ENCODE measurements at regions not wholly inside any gene's neighbourhood (a gene's known extent, or its start where the extent isn't known, plus 50 kb on each side); places are given as distances from the start of the nearest gene placed in this dataset.

DNA sequence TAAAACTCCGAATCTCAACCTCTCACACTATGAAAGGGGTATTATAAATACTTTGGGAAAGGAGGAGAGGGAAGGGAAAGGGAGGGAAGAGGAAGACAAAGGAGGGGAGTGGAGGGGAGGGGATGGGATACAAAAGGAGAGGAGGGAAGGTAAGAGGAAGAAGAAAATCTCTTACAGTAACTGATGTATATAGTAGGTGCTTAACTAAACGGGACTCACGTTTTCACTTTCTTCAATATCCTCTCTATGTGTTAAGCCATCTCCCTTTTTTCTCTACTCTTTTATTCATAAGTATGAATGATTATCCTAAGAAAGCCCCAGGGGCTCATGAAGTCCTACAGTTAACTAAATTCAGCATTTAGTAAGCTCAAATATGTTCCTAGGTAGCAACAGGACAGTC lies 729.6 kb upstream of the NR2F2 start:
- intact Hi-C loops (cut with DNase I) = no loop called here
- ATAC-seq (no peak), DNase-seq (no peak)

GRCh38 chr15:95601525-95601924 lies 729.0 kb upstream of the NR2F2 start:
- intact Hi-C loops (cut with DNase I) = no loop called here
- DNase-seq = no peak
- ATAC-seq = no peak

GRCh38 chr15:95603802-95604201 lies 726.7 kb upstream of the NR2F2 start:
- intact Hi-C loops (cut with DNase I) = no loop called here
- DNase-seq (no peak), ATAC-seq (no peak)

DNA sequence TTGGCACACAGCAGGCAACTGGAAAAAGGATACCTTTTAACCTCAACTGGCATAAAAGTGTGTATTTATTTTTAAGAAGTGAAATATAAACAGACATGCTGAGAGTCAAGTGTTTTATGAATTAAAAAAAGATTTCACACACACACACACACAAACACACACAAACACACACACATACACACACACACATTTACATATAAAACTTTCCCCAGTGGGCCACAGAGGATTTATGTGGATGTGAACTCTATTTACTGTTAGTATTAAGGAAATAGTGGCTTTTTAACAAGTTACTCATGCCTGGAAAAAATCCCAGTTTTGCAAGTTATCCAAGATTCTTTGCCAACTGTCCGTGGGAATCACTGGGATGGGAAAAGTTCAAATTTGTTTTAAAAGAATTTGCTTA lies 725.9 kb upstream of the NR2F2 start:
- intact Hi-C loops (cut with DNase I) = no loop called here
- peak; percentile 63 to 70 for ATAC-seq
- no peak for DNase-seq

DNA sequence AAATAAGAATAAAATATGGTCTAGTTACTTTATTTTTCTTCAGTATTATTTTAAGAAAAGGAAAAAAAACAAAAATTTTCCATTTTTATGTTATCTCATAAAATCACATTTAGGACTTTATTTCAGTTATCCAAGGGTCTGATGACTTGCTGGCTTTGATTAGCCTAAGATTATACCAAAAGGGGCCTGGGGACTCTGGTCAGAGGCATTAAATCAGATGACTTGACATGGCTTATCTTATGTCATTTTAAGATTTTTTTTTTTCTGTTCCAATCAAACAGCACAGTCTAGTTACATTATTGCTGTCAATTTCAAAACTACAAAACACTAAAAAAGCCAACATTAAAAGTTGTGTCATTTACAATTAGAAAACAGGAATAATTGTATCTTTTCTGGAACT lies 725.4 kb upstream of the NR2F2 start:
- ATAC-seq (no peak), DNase-seq (no peak)
- intact Hi-C loops (cut with DNase I) = no loop called here

DNA sequence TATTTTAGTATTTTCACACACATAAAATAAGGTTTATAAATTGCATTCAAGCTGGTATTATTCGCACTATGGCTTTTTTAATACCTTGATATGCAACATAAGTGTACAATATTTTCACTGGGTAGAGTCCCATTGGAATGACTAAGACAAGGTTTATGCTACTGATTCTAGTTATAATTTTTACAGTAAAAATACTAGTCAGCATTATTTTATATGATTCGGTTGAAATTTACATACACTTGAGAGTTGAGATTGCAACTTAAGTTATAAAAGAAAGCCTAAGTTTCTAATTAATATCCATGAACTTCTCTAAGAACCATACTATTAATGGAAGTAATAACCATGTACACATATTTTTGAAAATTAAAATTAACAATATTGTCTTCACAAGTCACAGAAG lies 723.9 kb upstream of the NR2F2 start:
- intact Hi-C loops (cut with DNase I) = no loop called here
- ATAC-seq (no peak), DNase-seq (no peak)

DNA sequence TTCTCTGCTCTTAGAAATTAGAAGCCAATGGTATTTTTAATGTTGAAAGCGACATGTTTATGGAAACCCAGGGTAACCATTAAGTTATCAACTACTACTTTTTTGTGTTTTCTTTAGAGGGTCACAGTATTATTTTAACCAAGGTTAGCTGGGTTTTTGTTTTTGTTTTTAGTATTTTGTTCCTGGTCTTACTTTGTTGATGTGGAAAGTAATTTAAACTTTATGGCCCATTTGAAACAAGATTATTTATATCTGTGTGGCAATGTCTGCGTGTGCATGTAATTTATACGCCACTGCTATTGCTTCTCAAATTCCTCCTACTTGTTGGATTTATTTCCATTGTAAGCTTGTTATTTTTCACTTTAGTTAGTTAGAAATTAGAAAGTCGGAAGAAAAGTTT lies 722.1 kb upstream of the NR2F2 start:
- ATAC-seq (no peak), DNase-seq (no peak)
- intact Hi-C loops (cut with DNase I) = no loop called here

DNA sequence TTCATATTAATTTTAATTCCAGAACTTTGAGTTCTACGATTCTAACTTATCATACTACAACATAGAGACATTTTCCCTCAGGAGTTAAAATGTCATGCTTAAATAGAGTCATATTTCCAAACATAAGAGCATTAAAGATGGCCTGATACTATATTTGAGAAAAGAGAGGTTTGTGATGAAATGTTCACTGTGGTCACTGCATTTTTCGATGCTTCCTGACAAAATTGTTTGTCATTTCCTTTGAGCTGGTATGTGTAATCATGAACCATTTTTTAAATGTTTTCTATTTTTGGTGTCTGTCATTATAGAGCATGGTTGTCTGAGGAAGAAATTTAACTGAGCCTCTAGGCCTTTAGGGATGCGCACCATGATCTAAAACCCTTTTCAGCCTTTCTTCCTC lies 721.4 kb upstream of the NR2F2 start:
- intact Hi-C loops (cut with DNase I) = no loop called here
- DNase-seq = no peak
- ATAC-seq = no peak

GRCh38 chr15:95610945-95611344 lies 719.6 kb upstream of the NR2F2 start:
- no peak for ATAC-seq
- intact Hi-C loops (cut with DNase I) = no loop called here
- DNase-seq = no peak

DNA sequence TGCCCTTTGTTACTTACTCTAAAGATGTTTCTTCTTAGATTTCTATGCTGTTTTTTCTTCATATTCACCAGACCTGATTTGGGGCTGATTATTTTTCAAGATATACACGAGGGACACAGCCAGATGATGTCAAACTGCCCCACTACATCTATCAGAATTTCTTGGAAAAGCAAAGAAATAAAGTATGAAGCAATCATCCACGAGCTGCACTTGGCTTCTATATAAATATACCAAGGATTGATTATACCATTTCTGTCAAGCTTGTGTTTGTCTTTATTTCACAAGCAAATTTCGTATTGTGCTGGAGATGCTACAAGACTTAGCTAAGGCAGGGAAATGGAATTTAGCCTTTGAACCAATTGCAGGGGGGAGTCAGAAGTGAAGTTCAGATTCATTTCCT lies 715.1 kb upstream of the NR2F2 start:
- intact Hi-C loops (cut with DNase I) = no loop called here
- ATAC-seq (no peak), DNase-seq (no peak)

- intact Hi-C loops (cut with DNase I) = no loop called here
- no peak for DNase-seq
- ATAC-seq = no peak
Measured at GRCh38 chr15:95616306-95616705, 714.2 kb upstream of the NR2F2 start.

- intact Hi-C loops (cut with DNase I) = no loop called here
- DNase-seq (no peak), ATAC-seq (peak; percentile 55 to 59)
Measured at GRCh38 chr15:95620934-95621579, 709.4 kb upstream of the NR2F2 start.

- no peak for DNase-seq
- intact Hi-C loops (cut with DNase I) = no loop called here
- no peak for ATAC-seq
Measured at GRCh38 chr15:95622843-95623242, 707.7 kb upstream of the NR2F2 start.

DNA sequence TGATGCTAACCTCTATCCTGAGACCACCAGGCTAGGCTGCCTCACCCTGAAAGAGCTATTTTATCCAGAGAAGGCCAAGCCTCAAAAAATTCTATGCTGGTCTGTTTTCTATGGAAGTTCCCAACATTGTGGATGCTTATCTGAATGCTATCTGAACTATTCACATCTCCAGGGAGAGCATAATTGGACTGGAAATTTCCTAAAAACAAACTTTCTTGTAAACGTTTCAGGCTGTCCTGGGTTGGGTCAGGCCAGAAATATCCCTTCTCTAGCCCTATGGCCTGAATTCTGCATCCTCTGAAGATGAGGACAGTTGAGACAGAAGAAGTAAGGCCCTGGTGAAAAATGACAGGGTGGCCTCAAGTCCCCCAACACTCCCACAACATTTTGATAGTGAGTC lies 706.4 kb upstream of the NR2F2 start:
- ATAC-seq = peak in 1 of 2 donors; percentile 37
- DNase-seq = no peak
- intact Hi-C loops (cut with DNase I) = no loop called here

- ATAC-seq = no peak
- no peak for DNase-seq
- intact Hi-C loops (cut with DNase I) = no loop called here
Measured at GRCh38 chr15:95624616-95625361, 705.7 kb upstream of the NR2F2 start.

DNA sequence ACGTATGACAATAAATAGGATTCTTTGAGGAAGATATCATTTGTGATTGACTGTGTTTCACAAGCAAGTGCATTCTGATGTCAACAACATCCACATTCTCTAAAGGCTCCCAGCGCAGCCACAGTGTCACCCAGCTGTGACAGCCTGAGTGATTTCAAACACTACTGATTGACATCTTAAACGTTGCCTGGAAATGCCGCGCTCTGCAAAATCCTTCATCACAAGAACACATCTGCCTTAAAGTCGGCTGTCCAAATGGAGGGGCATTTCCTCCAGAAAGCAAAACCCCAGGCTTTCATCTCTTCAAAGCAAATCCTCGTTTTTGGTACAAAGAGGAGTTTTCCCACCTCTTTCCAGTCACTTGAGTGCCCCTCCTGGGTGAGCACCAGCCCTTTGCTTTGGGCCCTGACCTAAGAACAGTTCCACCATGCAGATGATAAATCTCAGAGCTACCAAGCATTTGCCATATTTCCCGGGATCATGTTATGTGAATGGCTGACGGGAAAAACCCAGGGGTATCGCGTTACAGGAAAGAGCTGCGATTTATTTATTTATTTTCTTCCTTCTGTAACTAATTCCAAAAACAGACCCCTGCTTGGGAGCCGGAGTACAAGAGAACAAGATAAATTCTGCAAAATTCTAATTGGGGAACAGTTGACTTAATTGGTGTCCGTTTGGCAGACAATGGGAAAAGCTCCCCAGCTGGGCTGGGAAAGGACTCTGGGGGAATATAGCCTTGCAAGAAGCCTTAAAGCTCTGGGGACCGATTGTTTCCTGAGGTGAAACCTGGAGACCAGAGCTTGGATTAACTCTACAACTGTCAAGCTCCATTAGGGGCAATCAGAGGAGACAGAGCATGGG lies 703.8 kb upstream of the NR2F2 start:
- ATAC-seq (no peak), DNase-seq (no peak)
- intact Hi-C loops (cut with DNase I) = no loop called here

- intact Hi-C loops (cut with DNase I) = no loop called here
- DNase-seq = no peak
- no peak for ATAC-seq
Measured at GRCh38 chr15:95629503-95630168, 700.9 kb upstream of the NR2F2 start.

DNA sequence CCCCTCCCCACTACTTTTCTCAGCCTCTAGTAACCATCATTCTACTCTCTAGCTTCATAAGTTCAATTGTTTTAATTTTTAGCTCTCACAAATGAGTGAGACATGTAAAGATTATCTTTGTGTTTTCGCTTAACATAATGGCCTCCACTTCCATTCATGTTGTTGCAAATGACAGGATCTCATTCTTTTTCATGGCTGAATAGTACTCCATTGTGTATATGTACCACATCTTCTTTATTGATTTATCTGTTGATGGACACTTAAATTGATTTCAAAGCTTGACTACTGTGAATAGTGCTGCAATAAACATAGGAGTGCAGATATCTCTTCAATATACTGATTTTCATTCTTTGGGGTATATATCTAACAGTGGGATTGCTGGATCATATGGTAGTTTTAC lies 699.8 kb upstream of the NR2F2 start:
- intact Hi-C loops (cut with DNase I) = no loop called here
- DNase-seq = no peak
- ATAC-seq = no peak

GRCh38 chr15:95635666-95636065 lies 694.8 kb upstream of the NR2F2 start:
- intact Hi-C loops (cut with DNase I) = no loop called here
- no peak for DNase-seq
- no peak for ATAC-seq

- DNase-seq (no peak), ATAC-seq (no peak)
- intact Hi-C loops (cut with DNase I) = no loop called here
Measured at GRCh38 chr15:95636107-95636506, 694.4 kb upstream of the NR2F2 start.

All from left cardiac atrium (tissue), 4 donors.